ENCODE measurements at regions not wholly inside any gene's neighbourhood (a gene's known extent, or its start where the extent isn't known, plus 50 kb on each side); places are given as distances from the start of the nearest gene placed in this dataset.

DNA sequence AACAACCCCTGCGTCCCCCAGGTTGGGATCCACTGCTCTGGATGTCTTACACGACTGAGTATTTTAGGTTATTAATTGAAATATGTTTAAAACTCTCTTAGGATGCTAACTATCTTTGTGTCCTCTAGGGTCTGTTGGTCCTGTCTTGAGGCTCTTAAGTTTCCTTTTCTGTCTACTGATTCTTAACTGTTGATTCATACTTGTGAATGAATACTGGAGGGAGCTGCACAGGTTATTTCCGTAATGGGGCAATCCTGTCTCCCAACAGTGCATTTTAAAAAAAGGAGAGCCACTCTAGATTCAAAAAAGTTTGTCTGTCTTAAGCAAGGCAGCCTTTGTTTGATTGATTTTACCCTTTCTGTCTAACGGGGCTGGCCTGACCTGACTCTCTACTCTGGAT lies 237.6 kb upstream of the POM121L12 start:
- Mint-ChIP-seq H3K4me3 (no peak overlapping the region), H3K4me1 (no peaks in the 10 kb centered on the region), H3K36me3 (ENCODE audit: insufficient read depth) (no peaks in the 10 kb centered on the region), H3K9me3 (peaks cover 26% of the 10 kb centered on the region), H3K27me3 (no peaks in the 10 kb centered on the region), H3K27ac (ENCODE audit: low read depth) (no peak overlapping the region)
- ATAC-seq (replicated peaks; ENCODE audit: extremely low read depth, poor library complexity, severe bottlenecking): no peak
- DNase-seq (ENCODE audit: low spot score in 2 of 2): no peak

DNA sequence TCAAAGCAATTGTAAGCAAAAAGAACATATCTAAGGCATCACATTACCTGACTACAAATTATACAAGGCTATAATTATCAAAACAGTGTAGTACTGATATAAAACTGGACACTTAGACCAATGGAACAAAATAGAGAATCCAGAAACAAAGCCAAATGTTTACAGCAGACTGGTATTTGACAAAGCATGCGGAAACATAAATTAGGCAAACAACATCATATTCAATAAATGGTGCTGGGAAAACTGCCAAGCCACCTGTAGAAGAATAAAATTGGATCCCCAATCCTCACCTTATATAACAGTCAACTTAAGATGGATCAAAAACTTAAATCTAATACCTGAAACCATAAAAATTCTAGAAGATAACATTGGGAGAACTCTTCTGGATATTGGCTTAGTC lies 240.8 kb upstream of the POM121L12 start:
- no peak for ATAC-seq (replicated peaks; ENCODE audit: extremely low read depth, poor library complexity, severe bottlenecking)
- no peaks in the 10 kb centered on the region for H3K36me3 Mint-ChIP-seq (ENCODE audit: insufficient read depth)
- no peak overlapping the region for H3K27ac Mint-ChIP-seq (ENCODE audit: low read depth)
- H3K9me3 Mint-ChIP-seq: peaks cover 15% of the 10 kb centered on the region
- no peak overlapping the region for H3K4me3 Mint-ChIP-seq
- no peaks in the 10 kb centered on the region for H3K4me1 Mint-ChIP-seq
- DNase-seq (ENCODE audit: low spot score in 2 of 2): no peak
- no peaks in the 10 kb centered on the region for H3K27me3 Mint-ChIP-seq

DNA sequence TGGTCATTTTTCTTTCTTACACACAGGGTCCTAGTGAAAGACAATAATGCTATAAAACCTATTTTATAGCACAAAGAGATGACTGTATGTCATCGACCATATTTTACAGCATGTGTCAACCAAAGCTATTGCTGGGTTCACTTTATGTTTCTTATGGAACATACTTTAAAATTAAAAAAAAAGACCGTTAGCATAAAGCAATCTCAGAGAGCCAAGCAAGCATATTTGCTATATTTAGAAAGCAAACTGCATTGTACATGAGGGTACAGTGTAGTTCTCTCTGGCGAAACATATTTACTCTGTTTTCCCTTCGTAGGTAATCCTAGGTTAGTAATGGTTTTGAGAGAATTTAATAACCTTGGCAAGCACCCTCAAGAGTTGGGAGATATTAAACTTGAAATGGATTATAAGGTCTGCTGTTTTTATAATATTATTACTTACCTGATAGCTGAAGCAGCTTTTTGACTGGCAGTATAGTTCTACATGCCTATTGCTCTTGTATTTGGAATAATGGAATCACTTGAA lies 244.2 kb upstream of the POM121L12 start:
- Mint-ChIP-seq H3K9me3 (no peaks in the 10 kb centered on the region), H3K27me3 (no peaks in the 10 kb centered on the region), H3K36me3 (ENCODE audit: insufficient read depth) (no peaks in the 10 kb centered on the region), H3K4me3 (no peak overlapping the region), H3K27ac (ENCODE audit: low read depth) (no peak overlapping the region), H3K4me1 (no peaks in the 10 kb centered on the region)
- DNase-seq (ENCODE audit: low spot score in 2 of 2): no peak
- no peak for ATAC-seq (replicated peaks; ENCODE audit: extremely low read depth, poor library complexity, severe bottlenecking)

DNA sequence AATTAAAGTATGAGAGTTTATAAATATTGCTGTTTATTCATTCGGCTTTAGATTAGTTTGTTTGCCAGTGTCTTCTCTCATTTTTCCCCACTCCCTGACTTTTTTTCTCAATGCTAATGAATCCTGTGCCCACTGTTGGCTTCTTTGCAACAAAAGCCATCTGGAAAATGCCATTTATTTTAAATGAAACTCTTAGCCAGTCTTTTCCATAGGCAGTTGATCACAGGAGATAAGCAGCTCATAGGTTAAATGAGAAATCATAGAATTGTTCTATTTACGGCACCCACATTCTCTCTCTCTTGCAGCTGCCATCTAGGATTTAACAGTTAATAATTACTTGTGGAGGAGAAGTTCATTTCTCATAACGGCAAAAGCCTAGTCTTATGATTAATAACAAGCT lies 249.3 kb upstream of the POM121L12 start:
- H3K4me3 Mint-ChIP-seq: no peak overlapping the region
- H3K36me3 Mint-ChIP-seq (ENCODE audit: insufficient read depth): no peaks in the 10 kb centered on the region
- DNase-seq (ENCODE audit: low spot score in 2 of 2): no peak
- H3K27me3 Mint-ChIP-seq: no peaks in the 10 kb centered on the region
- ATAC-seq (replicated peaks; ENCODE audit: extremely low read depth, poor library complexity, severe bottlenecking): no peak
- H3K9me3 Mint-ChIP-seq: peaks cover 18% of the 10 kb centered on the region
- no peaks in the 10 kb centered on the region for H3K4me1 Mint-ChIP-seq
- H3K27ac Mint-ChIP-seq (ENCODE audit: low read depth): no peak overlapping the region

DNA sequence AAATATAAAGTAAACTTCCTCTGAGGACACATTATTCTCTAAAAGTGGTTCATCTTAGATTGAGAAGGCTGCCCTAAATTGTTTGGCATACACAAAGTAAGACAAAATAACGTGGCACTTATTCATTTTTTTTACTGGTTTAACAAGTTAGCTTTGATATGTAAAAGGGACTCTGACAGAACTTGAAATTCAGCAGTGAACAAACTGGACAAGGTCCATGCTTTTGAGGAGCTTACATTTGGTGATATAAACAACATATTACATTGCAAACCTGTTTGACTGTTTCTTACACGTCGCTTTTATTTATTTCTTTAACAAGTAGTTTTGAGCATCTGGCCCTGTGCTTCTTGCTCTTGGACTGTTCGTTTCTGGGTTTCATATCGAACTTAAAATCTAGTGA lies 253.1 kb upstream of the POM121L12 start:
- H3K9me3 Mint-ChIP-seq: peaks cover 32% of the 10 kb centered on the region
- H3K36me3 Mint-ChIP-seq (ENCODE audit: insufficient read depth): no peaks in the 10 kb centered on the region
- H3K27me3 Mint-ChIP-seq: no peaks in the 10 kb centered on the region
- no peak for ATAC-seq (replicated peaks; ENCODE audit: extremely low read depth, poor library complexity, severe bottlenecking)
- no peak for DNase-seq (ENCODE audit: low spot score in 2 of 2)
- H3K27ac Mint-ChIP-seq (ENCODE audit: low read depth): no peak overlapping the region
- H3K4me3 Mint-ChIP-seq: no peak overlapping the region
- H3K4me1 Mint-ChIP-seq: no peaks in the 10 kb centered on the region

DNA sequence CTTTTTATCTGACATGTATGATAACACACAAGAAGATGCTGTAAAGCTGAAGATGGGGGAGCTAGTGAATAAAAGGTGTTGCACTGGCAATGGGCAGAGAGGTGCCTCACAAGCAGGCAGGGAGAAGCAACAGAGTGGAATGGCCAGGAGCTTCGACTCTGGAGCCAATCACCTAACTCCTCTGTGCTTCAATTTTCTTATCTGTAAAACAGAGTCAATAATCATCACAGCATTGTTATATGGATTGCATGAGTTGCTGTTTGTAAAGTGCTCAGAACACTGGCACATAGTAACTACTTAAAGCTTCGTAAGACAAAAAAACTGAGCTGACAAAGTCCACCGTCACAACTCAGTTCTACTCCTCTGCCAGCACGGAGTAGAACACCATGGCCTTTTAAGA lies 254.2 kb upstream of the POM121L12 start:
- H3K9me3 Mint-ChIP-seq: peaks cover 38% of the 10 kb centered on the region
- no peaks in the 10 kb centered on the region for H3K27me3 Mint-ChIP-seq
- no peak overlapping the region for H3K4me3 Mint-ChIP-seq
- H3K4me1 Mint-ChIP-seq: no peaks in the 10 kb centered on the region
- no peak overlapping the region for H3K27ac Mint-ChIP-seq (ENCODE audit: low read depth)
- DNase-seq (ENCODE audit: low spot score in 2 of 2): no peak
- ATAC-seq (replicated peaks; ENCODE audit: extremely low read depth, poor library complexity, severe bottlenecking): no peak
- no peaks in the 10 kb centered on the region for H3K36me3 Mint-ChIP-seq (ENCODE audit: insufficient read depth)

DNA sequence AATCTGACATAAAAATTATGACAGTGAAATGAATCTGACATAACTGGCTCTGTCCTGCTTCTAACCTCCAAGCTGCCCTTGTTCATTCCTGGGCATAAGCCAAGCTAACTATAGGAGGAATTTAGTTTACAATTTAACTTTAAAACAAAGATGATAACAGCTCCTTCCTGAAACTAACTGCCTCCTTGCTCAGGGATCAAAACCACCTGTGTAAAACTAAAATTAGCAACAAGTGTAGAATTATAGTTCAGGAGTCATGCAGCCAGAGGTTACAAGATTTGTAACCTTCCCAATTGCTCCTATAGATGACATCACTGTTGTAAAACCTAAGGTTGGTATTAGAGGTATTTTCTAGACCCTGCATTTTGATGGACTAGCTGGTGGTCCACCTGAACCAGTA lies 256.4 kb upstream of the POM121L12 start:
- ATAC-seq (replicated peaks; ENCODE audit: extremely low read depth, poor library complexity, severe bottlenecking) (no peak), DNase-seq (ENCODE audit: low spot score in 2 of 2) (no peak)
- H3K4me3 Mint-ChIP-seq: no peak overlapping the region
- H3K27me3 Mint-ChIP-seq: no peaks in the 10 kb centered on the region
- no peak overlapping the region for H3K27ac Mint-ChIP-seq (ENCODE audit: low read depth)
- peaks cover 31% of the 10 kb centered on the region for H3K9me3 Mint-ChIP-seq
- H3K36me3 Mint-ChIP-seq (ENCODE audit: insufficient read depth): no peaks in the 10 kb centered on the region
- no peaks in the 10 kb centered on the region for H3K4me1 Mint-ChIP-seq

DNA sequence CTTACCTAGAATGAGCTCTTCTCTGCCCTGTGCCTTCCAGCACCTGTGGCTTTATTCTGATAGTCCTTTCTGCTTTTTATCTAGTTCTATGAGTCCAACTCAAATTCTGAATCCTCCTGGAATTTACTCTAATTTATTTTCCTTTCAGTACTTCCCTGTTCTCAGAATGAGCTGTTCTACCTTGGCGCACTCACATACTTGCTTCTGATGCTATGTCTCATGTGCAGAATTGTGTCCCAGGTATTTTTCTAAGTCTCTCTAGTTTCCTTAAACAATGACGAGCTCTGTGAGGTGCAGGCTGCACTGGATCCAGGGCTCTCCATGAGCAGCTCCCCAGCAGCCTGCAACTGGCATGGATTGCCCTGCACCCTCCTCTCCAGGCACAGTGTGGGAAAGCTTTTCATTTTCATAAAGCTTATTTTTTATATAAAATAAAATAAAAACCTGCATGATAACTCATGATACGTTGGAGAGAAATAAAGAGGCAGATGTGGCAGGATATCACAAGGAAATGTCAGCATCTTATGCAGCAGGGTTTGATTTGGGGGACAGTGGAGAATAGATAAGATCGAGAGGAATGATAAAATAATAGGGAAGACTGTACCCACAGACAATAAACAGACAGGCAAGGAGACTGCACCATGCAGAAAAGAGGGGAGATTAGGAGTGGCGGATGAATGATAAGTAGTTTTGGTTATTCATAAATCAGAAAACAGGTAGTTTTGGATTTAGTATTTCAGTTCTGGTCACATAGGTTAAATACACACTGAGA lies 258.2 kb upstream of the POM121L12 start:
- DNase-seq (ENCODE audit: low spot score in 2 of 2) (no peak), ATAC-seq (replicated peaks; ENCODE audit: extremely low read depth, poor library complexity, severe bottlenecking) (no peak)
- Mint-ChIP-seq H3K4me3 (no peak overlapping the region), H3K4me1 (no peaks in the 10 kb centered on the region), H3K27me3 (no peaks in the 10 kb centered on the region), H3K36me3 (ENCODE audit: insufficient read depth) (no peaks in the 10 kb centered on the region), H3K27ac (ENCODE audit: low read depth) (no peak overlapping the region), H3K9me3 (peaks cover 25% of the 10 kb centered on the region)

DNA sequence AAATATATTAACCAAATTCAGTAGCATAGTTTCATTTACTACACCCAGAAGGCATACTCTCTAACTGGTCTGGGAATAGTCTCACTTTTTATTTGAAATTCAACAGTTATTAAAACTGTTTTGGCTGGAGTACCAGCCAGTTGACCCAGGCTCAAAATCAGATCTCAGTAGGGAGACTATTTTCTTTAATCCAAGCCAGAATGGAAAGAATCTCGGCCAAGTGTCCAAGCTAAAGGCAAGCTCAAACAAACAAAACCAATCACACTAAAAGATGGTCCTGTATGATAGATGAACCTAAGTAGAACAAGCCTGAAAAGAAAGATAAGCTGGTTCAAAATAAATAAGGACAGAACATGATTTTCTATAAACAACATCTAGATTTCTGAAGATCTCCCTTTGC lies 259.6 kb upstream of the POM121L12 start:
- H3K27ac Mint-ChIP-seq (ENCODE audit: low read depth): no peak overlapping the region
- H3K36me3 Mint-ChIP-seq (ENCODE audit: insufficient read depth): no peaks in the 10 kb centered on the region
- H3K4me1 Mint-ChIP-seq: no peaks in the 10 kb centered on the region
- H3K9me3 Mint-ChIP-seq: peaks cover 28% of the 10 kb centered on the region
- no peak for ATAC-seq (replicated peaks; ENCODE audit: extremely low read depth, poor library complexity, severe bottlenecking)
- DNase-seq (ENCODE audit: low spot score in 2 of 2): no peak
- no peak overlapping the region for H3K4me3 Mint-ChIP-seq
- no peaks in the 10 kb centered on the region for H3K27me3 Mint-ChIP-seq

DNA sequence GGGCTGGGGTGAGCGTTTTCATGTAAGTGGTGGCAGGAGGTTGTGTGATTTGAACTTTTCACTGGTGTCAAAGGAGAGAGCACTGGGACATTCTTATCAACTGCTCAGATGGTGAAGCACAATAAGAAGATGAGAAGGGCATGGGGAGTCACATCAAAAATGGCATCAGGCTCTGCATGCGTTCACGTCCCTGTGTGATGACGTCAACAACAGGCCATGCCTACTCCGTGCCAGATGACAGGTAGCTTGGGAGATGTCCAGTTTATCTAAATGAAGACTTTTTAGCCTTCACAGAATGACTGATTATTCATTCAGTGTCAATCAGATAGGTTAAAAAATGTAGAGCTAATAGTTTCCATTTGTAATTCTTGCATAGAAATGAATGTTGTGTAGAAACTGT lies 264.3 kb upstream of the POM121L12 start:
- no peaks in the 10 kb centered on the region for H3K27me3 Mint-ChIP-seq
- no peak for DNase-seq (ENCODE audit: low spot score in 2 of 2)
- no peak for ATAC-seq (replicated peaks; ENCODE audit: extremely low read depth, poor library complexity, severe bottlenecking)

DNA sequence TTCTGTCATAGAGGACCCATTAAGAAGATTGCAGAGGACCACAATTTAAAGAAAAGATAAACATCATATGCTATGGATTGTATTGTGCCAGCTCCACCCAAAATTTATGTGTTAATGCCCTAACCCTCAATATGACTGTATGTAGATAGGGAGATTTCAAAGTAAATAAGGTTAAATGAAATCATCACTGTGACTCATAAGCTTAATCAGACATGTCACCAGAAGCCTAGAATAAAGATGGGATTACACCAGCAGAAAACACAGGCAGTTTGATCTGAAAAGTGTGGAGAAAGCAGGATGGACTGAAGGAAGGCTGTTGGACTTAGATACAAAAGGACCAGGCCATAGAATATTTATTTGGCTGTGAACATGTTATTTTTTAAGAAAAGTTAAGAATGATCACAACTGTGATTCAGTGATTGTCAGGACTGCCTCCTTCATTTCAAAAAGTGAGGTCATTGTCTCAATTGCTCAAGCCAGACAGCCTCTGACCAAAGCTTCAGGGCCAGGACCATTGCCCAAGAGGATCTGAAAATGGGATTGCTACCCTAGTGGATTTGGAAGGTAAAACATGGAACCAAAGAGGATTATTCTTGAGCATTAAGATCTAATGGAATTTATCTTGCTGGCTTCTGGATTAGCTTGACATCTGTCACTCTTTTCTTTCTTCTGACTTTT lies 270.8 kb upstream of the POM121L12 start:
- Mint-ChIP-seq H3K36me3 (ENCODE audit: insufficient read depth) (no peaks in the 10 kb centered on the region), H3K4me1 (no peaks in the 10 kb centered on the region), H3K9me3 (peaks cover 15% of the 10 kb centered on the region), H3K4me3 (no peak overlapping the region), H3K27me3 (no peaks in the 10 kb centered on the region), H3K27ac (ENCODE audit: low read depth) (no peak overlapping the region)
- ATAC-seq (replicated peaks; ENCODE audit: extremely low read depth, poor library complexity, severe bottlenecking) (no peak), DNase-seq (ENCODE audit: low spot score in 2 of 2) (no peak)

More for the DNA sequence above, 264.3 kb upstream of the POM121L12 start:
- H3K4me3 Mint-ChIP-seq: no peak overlapping the region
- H3K36me3 Mint-ChIP-seq (ENCODE audit: insufficient read depth): no peaks in the 10 kb centered on the region
- H3K9me3 Mint-ChIP-seq: peaks cover 16% of the 10 kb centered on the region
- no peak overlapping the region for H3K27ac Mint-ChIP-seq (ENCODE audit: low read depth)
- no peaks in the 10 kb centered on the region for H3K4me1 Mint-ChIP-seq

DNA sequence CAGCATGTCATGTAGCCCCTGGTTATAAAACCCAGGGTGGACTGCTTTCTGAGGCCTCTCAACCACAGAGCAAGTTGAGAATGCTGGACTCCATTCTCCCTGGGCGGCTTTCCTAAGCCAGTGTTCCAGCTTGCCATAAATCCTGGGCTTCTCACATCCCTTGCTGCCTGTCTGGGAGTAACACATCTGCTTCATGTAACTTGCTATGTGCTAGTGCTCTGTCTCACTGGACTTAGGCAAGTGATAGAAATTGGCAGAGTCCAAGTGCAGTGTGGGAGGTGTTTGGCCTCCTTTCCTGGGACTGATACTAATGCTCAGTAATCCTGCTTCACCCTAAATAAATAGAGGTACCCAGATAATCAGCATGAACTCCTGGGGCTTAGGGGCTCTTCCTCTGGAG lies 277.1 kb upstream of the POM121L12 start:
- H3K4me3 Mint-ChIP-seq: no peak overlapping the region
- DNase-seq (ENCODE audit: low spot score in 2 of 2) (no peak), ATAC-seq (replicated peaks; ENCODE audit: extremely low read depth, poor library complexity, severe bottlenecking) (no peak)
- no peaks in the 10 kb centered on the region for H3K4me1 Mint-ChIP-seq
- no peaks in the 10 kb centered on the region for H3K36me3 Mint-ChIP-seq (ENCODE audit: insufficient read depth)
- no peak overlapping the region for H3K27ac Mint-ChIP-seq (ENCODE audit: low read depth)
- no peaks in the 10 kb centered on the region for H3K27me3 Mint-ChIP-seq
- H3K9me3 Mint-ChIP-seq: peaks cover 18% of the 10 kb centered on the region

DNA sequence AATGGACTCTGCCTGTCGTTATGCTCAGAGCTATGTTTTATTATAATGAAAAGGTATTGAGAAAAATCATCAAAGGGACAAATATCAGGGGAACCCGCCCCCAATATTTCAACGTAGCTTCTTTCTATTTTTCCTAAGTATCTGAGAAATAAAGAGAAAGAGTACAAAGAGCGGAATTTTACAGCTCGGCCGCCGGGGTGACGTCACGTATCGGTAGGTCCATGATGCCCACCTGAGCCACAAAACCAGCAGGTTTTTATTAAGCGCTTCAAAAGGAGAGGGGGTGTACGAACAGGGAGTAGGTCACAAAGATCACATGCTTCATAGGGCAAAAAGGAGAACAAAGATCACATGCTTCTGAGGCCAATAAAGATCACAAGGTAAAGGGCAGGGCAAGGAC lies 281.6 kb upstream of the POM121L12 start:
- Mint-ChIP-seq H3K4me3 (no peak overlapping the region), H3K27ac (ENCODE audit: low read depth) (no peak overlapping the region), H3K4me1 (no peaks in the 10 kb centered on the region), H3K27me3 (no peaks in the 10 kb centered on the region), H3K36me3 (ENCODE audit: insufficient read depth) (no peaks in the 10 kb centered on the region), H3K9me3 (peaks cover 16% of the 10 kb centered on the region)
- DNase-seq (ENCODE audit: low spot score in 2 of 2): no peak
- ATAC-seq (replicated peaks; ENCODE audit: extremely low read depth, poor library complexity, severe bottlenecking): no peak

All from central memory CD8-positive, alpha-beta T cell (primary cell).